A673 (cell line): ENCODE measurements at regions not wholly inside any gene's neighbourhood (a gene's known extent, or its start where the extent isn't known, plus 50 kb on each side); places are given as distances from the start of the nearest gene placed in this dataset.
"Not testable (repeated sequence)": the region's sequence is repeated elsewhere in the genome, so short reads cannot be mapped to it uniquely, and the experiment has no call there.

Source experiments
- BruUV-seq: library from RNA; stranded (reverse); fragments of 400-500 nt; replicated peaks from 2 replicates; lab custom pipeline; 2021; lab: Mats Ljungman, UMichigan
- CTCF ChIA-PET: fragments of 300-600 bp; sonication (Branson Sonifier 250); formaldehyde crosslinking; loops from one replicate; lab custom pipeline; 2022; ENCODE audit warnings: antibody characterized with exemption; lab: Charles Lee
- POLR2A ChIA-PET: fragments of 300-600 bp; sonication (Branson Sonifier 250); formaldehyde crosslinking; loops from one replicate; lab custom pipeline; 2022; ENCODE audit warnings: antibody characterized with exemption; ENCODE audit not compliant: low non-redundant PET; lab: Charles Lee
- DNase-seq: peaks from one replicate; pipeline ENCODE4 v3.0.0-alpha.2; 2015; ENCODE audit warnings: low spot score
- H3K27ac ChIP-seq: fragments of 200-600 bp; sonication (generic); 2 replicates; pipeline ENCODE4 v1.5.1; 2016; ENCODE audit warnings: mixed run types, low read depth, mild to moderate bottlenecking, mixed read lengths, antibody characterized with exemption, low read length; ENCODE audit not compliant: poor library complexity, severe bottlenecking
- H3K27me3 ChIP-seq: fragments of 200-600 bp; sonication (generic); replicated peaks from 2 replicates; pipeline ENCODE4 v1.6.1; 2017; ENCODE audit warnings: mixed run types, low read depth, mild to moderate bottlenecking, mixed read lengths, antibody characterized with exemption, low read length; ENCODE audit not compliant: insufficient read depth, poor library complexity
- H3K36me3 ChIP-seq: fragments of 200-600 bp; sonication (generic); 2 replicates; pipeline ENCODE4 v1.6.1; 2016; ENCODE audit warnings: mixed run types, mild to moderate bottlenecking, mixed read lengths, antibody characterized with exemption, low read length; ENCODE audit not compliant: insufficient read depth, poor library complexity, severe bottlenecking
- H3K4me1 ChIP-seq: fragments of 200-600 bp; sonication (generic); 2 replicates; pipeline ENCODE4 v1.6.1; 2017; ENCODE audit warnings: mixed run types, mild to moderate bottlenecking, mixed read lengths, antibody characterized with exemption, low read length; ENCODE audit not compliant: insufficient read depth, poor library complexity, severe bottlenecking
- H3K4me3 ChIP-seq: fragments of 200-600 bp; sonication (generic); 2 replicates; pipeline ENCODE4 v1.5.1; 2016; ENCODE audit warnings: low read depth, mixed run types, mild to moderate bottlenecking, mixed read lengths, low read length; ENCODE audit not compliant: poor library complexity, severe bottlenecking
- H3K9me3 ChIP-seq: fragments of 200-600 bp; sonication (generic); 2 replicates; pipeline ENCODE4 v1.6.1; 2016; ENCODE audit warnings: mixed run types, low read depth, mild to moderate bottlenecking, mixed read lengths, antibody characterized with exemption, low read length; ENCODE audit not compliant: poor library complexity, severe bottlenecking
- EZH2 ChIP-seq: fragments of 200-600 bp; sonication (generic); IDR thresholded peaks from 2 replicates; pipeline ENCODE4 v1.6.1; 2017; ENCODE audit warnings: borderline replicate concordance, low read depth, mild to moderate bottlenecking, mixed read lengths, antibody characterized with exemption, low read length; ENCODE audit not compliant: poor library complexity, severe bottlenecking
- intact Hi-C: fragments of 100-400 bp; cut with micrococcal nuclease; formaldehyde crosslinking; loops from one replicate; pipeline ENCODE4 v1.10.0; 2022; ENCODE audit not compliant: unreplicated experiment
- TF ChIP-seq, protein P1 (sequence below): fragments of 300-800, 200-600 bp; sonication (generic); conservative IDR thresholded peaks from 2 replicates; pipeline ENCODE4 v1.5.1; 2017; ENCODE audit warnings: low read depth, mild to moderate bottlenecking, antibody characterized with exemption, low read length, moderate library complexity, mixed read lengths

DNA sequence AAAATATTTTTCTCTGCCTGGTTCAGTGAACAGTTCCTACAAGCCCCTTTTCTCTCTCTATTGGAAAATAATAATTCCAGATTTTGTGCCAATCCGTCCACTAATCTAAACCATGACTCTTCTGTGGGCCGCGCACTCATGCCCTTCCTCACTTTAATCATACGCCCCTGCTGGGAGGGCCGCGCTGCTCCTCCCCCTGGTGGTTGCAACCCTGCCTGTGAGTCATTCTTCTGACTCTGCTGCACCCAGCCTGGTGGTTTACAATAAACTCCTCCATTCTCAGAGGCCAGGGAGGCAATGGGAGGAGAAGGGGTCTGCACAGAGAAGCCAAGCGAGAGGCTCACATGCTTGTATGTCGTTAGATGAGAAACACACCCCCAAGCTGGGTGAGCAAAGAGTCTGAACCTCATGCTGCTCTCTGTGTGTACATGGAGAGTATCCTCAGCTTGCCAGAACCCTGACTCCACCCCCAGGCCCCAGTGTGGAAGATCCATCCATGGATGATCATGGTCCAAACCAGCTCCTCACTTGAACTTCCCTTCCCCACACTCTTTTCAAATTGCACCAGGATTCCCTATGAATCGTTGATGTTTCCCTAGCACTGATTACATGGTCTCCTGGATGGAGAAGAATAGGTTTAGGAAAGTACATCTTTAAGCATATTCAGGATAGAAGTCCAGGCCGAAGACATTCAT is 228.9 kb downstream of the ANKRD30B start:
- H3K4me3 ChIP-seq: no peak overlapping the region
- H3K9me3 ChIP-seq: no peaks in the 10 kb centered on the region
- H3K36me3 ChIP-seq: no peaks in the 10 kb centered on the region
- ChIA-PET POLR2A (no interaction called here), CTCF (no interaction called here)
- intact Hi-C loops: no loop called here
- no peak overlapping the region for H3K27ac ChIP-seq
- BruUV-seq: no TSS peak
- no peak for DNase-seq
- no peaks in the 10 kb centered on the region for H3K27me3 ChIP-seq
- TF ChIP-seq EZH2: no peak
- H3K4me1 ChIP-seq: no peaks in the 10 kb centered on the region

DNA sequence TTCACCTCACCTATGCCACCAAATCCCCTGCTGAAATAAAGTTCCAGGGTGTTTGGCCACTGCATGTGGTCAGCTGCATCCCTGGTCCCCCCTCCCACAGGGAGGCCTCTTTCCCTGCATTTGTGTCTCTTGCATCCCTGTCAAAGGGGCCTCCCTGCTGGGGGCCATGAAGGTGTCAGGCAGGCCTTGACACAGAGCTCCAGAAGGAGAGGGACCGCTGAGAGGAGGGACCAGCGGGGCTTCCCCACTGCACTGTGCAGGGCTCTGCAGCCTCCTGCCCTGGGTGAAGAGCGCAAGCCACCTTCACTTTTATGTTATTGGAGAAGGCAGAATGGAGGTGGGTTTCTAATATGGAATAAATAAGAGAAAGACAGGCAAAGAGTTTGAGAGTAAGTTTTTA is 230.2 kb downstream of the ANKRD30B start:
- no peaks in the 10 kb centered on the region for H3K9me3 ChIP-seq
- H3K4me3 ChIP-seq: no peak overlapping the region
- no peaks in the 10 kb centered on the region for H3K27me3 ChIP-seq
- POLR2A ChIA-PET: no interaction called here
- H3K4me1 ChIP-seq: no peaks in the 10 kb centered on the region
- CTCF ChIA-PET: no interaction called here
- no TSS peak for BruUV-seq
- H3K27ac ChIP-seq: no peak overlapping the region
- intact Hi-C loops: no loop called here
- no peak for DNase-seq
- no peak for TF ChIP-seq EZH2
- TF ChIP-seq, protein P1, sequence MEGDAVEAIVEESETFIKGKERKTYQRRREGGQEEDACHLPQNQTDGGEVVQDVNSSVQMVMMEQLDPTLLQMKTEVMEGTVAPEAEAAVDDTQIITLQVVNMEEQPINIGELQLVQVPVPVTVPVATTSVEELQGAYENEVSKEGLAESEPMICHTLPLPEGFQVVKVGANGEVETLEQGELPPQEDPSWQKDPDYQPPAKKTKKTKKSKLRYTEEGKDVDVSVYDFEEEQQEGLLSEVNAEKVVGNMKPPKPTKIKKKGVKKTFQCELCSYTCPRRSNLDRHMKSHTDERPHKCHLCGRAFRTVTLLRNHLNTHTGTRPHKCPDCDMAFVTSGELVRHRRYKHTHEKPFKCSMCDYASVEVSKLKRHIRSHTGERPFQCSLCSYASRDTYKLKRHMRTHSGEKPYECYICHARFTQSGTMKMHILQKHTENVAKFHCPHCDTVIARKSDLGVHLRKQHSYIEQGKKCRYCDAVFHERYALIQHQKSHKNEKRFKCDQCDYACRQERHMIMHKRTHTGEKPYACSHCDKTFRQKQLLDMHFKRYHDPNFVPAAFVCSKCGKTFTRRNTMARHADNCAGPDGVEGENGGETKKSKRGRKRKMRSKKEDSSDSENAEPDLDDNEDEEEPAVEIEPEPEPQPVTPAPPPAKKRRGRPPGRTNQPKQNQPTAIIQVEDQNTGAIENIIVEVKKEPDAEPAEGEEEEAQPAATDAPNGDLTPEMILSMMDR: no peak
- no peaks in the 10 kb centered on the region for H3K36me3 ChIP-seq

DNA sequence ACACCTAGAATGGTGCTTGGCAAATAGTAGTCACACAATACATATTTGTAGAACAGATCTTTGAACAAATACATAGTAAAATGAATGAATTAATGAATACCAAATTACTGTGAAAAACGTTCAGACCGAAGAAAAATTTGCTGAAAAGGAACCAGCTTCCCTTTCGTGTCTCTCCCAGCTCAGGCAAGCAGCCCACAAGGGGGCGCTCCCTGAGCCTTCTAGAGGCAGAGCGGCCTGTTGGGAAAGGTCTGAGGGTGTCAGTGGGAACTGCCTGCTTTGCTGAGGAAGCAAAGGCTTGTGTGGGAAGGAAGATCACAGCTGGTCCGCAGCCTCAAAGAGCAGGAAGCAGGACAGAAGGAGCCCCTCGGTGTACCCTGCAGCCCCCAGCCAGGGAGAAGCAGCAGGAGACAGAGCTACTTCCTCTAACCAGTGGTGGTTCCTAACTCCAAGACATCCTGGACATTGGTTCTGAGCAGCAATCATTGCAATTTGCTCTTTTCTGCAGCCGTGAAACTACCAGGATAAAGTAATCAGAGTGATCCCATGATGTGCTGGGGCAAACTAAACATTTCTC is 231.1 kb downstream of the ANKRD30B start:
- Histone ChIP-seq H3K9me3 (no peaks in the 10 kb centered on the region), H3K27ac (no peak overlapping the region), H3K4me1 (no peaks in the 10 kb centered on the region), H3K36me3 (no peaks in the 10 kb centered on the region), H3K4me3 (no peak overlapping the region), H3K27me3 (no peaks in the 10 kb centered on the region)
- peak; percentile 44 for DNase-seq
- no TSS peak for BruUV-seq
- ChIA-PET CTCF (no interaction called here), POLR2A (no interaction called here)
- intact Hi-C loops: no loop called here
- no peak for TF ChIP-seq EZH2
- TF ChIP-seq, protein P1: peak; percentile 56

DNA sequence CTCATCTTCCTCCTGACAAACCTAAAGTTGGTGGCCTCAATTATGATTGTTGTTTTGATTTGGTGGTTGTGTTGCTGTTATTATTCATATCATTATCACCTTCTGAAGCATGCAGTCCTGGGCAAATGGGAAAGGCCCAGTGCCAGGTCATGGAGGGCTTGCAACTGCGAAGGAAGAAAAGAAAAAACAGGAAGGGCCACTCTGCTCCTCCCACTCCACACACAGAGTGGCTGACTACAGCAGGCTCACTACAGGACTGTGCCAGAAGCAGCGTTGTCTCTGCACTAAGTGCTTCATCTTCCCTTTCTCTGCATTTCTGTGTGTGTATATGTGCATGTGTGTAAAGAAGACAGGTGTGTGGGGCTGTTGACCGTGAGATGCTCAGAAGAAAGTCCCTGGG is 231.9 kb downstream of the ANKRD30B start:
- POLR2A ChIA-PET: no interaction called here
- intact Hi-C loops: no loop called here
- H3K4me3 ChIP-seq: no peak overlapping the region
- TF ChIP-seq, protein P1: no peak
- TF ChIP-seq EZH2: no peak
- H3K36me3 ChIP-seq: no peaks in the 10 kb centered on the region
- no peak overlapping the region for H3K27ac ChIP-seq
- CTCF ChIA-PET: no interaction called here
- BruUV-seq: no TSS peak
- no peaks in the 10 kb centered on the region for H3K9me3 ChIP-seq
- H3K4me1 ChIP-seq: no peaks in the 10 kb centered on the region
- no peaks in the 10 kb centered on the region for H3K27me3 ChIP-seq
- DNase-seq: no peak

DNA sequence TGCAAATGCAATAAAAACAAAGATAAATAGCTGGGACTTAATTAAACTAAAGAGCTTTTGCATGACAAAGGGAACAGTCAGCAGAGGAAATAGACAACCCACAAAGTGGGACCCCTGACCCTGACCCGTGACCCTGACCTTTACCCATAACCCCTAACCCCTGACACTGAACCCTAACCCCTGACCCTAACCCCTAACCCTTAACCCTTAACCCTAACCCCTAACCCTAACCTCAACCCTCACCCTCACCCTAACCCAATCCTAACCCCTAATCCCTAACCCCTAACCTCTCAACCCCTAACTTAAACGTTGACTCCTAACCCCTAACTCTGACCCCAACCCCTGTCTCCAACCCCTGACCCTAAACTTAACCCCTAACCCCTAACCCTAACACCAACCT is 236.6 kb downstream of the ANKRD30B start:
- H3K36me3 ChIP-seq, H3K27me3 ChIP-seq, DNase-seq, POLR2A ChIA-PET, CTCF ChIA-PET, BruUV-seq, intact Hi-C loops, H3K27ac ChIP-seq, H3K4me3 ChIP-seq, H3K4me1 ChIP-seq, H3K9me3 ChIP-seq: not testable (repeated sequence)
